Ramos (cell line): ENCODE measurements at regions not wholly inside any gene's neighbourhood (a gene's known extent, or its start where the extent isn't known, plus 50 kb on each side); places are given as distances from the start of the nearest gene placed in this dataset.
"Not testable (repeated sequence)": the region's sequence is repeated elsewhere in the genome, so short reads cannot be mapped to it uniquely, and the experiment has no call there.

Experiments
- in situ Hi-C: fragments of 300-500 bp; cut with MboI; formaldehyde crosslinking; loops from one replicate; pipeline ENCODE4 v1.14.3; 2022; ENCODE audit warnings: low sequenced_read_pairs; ENCODE audit not compliant: unreplicated experiment

GRCh38 chr6:155882527-155883333 is 427.1 kb upstream of the NOX3 start:
- in situ Hi-C loops: no loop called here

GRCh38 chr6:155881826-155882526 is 426.3 kb upstream of the NOX3 start:
- in situ Hi-C loops: no loop called here

- in situ Hi-C loops: no loop called here
These were observed 425.3 kb upstream of the NOX3 start for GRCh38 chr6:155880900-155881299.

- in situ Hi-C loops: no loop called here
These were observed 417.3 kb upstream of the NOX3 start for GRCh38 chr6:155872961-155873360.

GRCh38 chr6:155867682-155868081 is 412.0 kb upstream of the NOX3 start:
- in situ Hi-C loops: no loop called here

GRCh38 chr6:155866676-155867390 is 411.2 kb upstream of the NOX3 start:
- in situ Hi-C loops: not testable (repeated sequence)

GRCh38 chr6:155861821-155862220 is 406.2 kb upstream of the NOX3 start:
- in situ Hi-C loops: no loop called here

GRCh38 chr6:155858906-155859305 is 403.3 kb upstream of the NOX3 start:
- in situ Hi-C loops: not testable (repeated sequence)

GRCh38 chr6:155854787-155855186 is 399.1 kb upstream of the NOX3 start:
- in situ Hi-C loops: no loop called here

- in situ Hi-C loops: no loop called here
These were observed 397.4 kb upstream of the NOX3 start for GRCh38 chr6:155853011-155853410.

GRCh38 chr6:155850408-155850841 is 394.8 kb upstream of the NOX3 start:
- in situ Hi-C loops: no loop called here

GRCh38 chr6:155847711-155848110 is 392.1 kb upstream of the NOX3 start:
- in situ Hi-C loops: no loop called here

- in situ Hi-C loops: no loop called here
These were observed 381.8 kb upstream of the NOX3 start for GRCh38 chr6:155837474-155837873.

- in situ Hi-C loops: no loop called here
These were observed 377.0 kb upstream of the NOX3 start for GRCh38 chr6:155832596-155832995.

- in situ Hi-C loops: no loop called here
These were observed 374.9 kb upstream of the NOX3 start for GRCh38 chr6:155830531-155830930.

GRCh38 chr6:155829646-155830045 is 374.0 kb upstream of the NOX3 start:
- in situ Hi-C loops: no loop called here

- in situ Hi-C loops: no loop called here
These were observed 373.4 kb upstream of the NOX3 start for GRCh38 chr6:155828989-155829388.

- in situ Hi-C loops: no loop called here
These were observed 363.1 kb upstream of the NOX3 start for GRCh38 chr6:155818698-155819097.

GRCh38 chr6:155813548-155813947 is 357.9 kb upstream of the NOX3 start:
- in situ Hi-C loops: no loop called here

- in situ Hi-C loops: no loop called here
These were observed 351.6 kb upstream of the NOX3 start for GRCh38 chr6:155807243-155807642.

GRCh38 chr6:155801046-155801445 is 345.4 kb upstream of the NOX3 start:
- in situ Hi-C loops: no loop called here
